HG02970 (cell line): ENCODE measurements at regions not wholly inside any gene's neighbourhood (a gene's known extent, or its start where the extent isn't known, plus 50 kb on each side); places are given as distances from the start of the nearest gene placed in this dataset.

ENCODE experiments used
- ATAC-seq: cut with Tn5 transposase; IDR thresholded peaks from one replicate; pipeline ENCODE4 v1.9.1; 2021; ENCODE audit warnings: mild to moderate bottlenecking, moderate library complexity, moderate number of reproducible peaks; ENCODE audit not compliant: unreplicated experiment, low FRiP score

GRCh38 chr20:50398821-50399554, 111.2 kb upstream of the PTPN1 start:
- no peak for ATAC-seq

DNA sequence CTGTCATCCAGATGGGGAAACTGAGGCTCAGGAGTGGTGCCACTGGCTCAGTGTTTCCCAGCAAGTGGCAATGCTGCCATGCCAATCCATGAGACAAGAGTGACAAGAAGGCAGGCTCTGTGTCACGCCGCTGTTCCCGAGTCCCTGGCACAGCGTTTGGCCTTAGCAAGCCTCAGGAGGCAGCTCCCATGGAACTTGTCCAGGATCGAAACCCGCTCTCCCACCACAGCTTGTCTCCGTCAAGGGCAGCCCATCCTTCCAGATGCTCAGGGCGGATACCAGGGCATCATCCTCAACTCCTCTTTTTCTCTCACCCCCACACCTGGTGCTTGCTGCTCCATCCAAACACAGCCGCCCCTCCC, 110.6 kb upstream of the PTPN1 start:
- no peak for ATAC-seq

GRCh38 chr20:50399917-50400704, 110.1 kb upstream of the PTPN1 start:
- ATAC-seq = no peak

DNA sequence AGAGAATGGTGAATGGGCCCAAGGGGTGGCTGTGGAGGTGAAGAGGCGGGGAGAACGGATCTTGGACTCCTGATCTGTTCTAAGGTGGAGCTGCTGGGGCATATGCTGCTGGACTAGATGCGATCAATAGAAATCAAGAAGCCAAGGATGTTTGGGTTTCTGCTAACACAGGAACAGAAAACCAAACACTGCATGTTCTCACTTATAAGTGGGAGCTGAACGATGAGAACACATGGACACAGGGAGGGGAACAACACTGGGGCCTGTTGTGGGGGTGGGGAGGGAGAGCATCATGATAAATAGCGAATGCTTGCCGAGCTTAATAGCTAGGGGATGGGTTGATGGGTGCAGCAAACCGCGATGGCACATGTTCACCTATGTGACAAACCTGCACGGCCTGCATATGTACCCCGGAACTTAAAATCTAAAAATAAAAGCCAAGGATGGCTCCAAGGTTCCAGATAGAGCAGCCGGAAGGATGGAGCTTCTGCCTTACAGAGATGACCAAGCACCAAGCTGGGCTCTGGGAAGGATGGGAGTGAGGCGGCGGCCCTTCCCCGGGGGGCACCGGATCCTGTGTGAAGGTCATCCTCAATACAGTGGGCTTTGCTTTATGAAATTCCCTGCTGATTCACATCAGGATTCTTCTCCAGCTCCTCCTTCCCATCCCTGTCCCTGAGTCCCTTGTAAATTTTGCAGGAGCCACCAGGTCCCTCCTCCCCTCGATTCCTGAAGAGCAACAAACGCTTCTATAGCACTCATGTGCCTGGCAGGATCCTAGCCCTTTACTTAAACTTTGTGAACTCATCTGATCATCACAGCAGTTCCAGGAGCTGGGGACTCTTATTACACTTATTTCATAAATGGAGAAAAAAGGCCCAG, 109.2 kb upstream of the PTPN1 start:
- no peak for ATAC-seq

DNA sequence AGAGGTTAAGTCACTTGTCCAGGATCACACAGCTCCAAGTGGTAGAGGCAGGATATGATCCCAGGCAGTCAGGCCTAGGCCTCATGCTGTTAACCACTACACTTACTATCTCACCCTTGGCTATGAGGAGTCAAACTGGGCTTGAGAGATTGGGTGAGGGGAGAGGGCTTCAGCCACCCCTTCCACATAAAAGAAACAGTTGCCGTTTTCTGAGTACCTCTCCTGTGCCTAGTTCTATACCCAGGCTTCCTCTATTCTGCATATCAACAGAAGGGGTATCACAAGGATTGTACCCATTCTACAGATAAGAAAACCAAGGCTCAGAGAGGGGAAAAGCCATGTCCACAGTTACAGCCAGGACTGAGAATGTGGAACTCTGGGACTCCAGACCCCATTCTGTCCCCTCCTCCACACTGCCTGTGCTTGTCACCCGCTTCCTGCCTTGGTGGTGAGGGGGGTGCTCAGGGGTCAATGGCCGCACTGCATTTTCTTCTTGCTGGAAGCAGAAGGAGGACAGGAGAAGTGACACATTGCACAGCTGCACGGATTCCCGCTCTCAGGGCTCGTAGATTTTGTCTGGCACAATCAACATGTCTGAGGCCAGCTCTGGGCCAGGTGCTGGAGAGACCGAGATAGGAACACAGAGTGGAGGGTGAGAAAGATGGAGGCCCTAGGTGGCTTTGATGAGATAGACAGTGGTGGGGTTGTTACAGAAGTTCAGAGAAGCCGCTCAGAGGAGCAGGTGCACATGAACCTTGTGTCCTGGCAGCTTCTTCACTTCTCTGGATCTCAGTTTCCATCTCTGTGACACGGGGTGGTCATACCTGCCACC, 108.4 kb upstream of the PTPN1 start:
- no peak for ATAC-seq

DNA sequence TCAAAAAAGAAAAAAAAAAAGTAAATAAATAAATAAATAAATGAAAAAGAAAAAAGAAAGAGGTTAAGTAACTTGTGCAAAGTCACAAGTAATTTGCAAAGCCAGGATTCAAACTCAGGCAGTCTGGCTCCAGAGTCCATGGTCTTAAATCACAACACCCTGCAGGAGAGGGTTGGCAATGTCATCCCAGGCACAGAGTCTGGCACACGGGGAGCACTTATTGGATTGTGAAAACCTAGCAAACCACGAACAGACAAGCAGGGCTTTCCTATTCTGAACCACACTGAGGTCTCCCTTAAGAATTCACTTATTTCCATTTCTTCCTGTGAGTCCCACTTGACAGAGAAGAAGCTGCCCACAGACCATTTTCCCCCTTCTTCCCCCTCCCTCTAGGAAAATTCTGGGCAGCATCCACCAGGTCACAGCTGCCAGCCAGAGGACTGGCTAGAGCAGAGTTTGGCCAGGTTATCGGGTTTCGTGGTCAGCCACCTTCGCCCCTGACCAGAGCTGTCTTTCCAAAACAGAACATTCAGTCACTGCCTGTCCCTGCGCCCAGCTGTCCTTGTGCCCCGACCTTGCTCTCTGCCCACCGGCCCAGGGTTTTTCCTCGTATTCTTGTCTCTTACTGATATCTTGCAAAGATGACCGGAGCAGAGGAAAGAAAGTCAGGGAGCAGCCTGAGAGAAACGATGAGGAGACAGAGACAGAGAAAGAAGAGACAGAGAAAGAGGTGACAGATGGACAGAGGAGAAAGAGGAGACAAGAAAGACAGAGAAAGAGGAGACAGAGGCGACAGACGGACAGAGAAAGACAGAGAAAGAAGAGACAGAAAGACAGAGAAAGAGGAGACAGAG, 106.4 kb upstream of the PTPN1 start:
- no peak for ATAC-seq

DNA sequence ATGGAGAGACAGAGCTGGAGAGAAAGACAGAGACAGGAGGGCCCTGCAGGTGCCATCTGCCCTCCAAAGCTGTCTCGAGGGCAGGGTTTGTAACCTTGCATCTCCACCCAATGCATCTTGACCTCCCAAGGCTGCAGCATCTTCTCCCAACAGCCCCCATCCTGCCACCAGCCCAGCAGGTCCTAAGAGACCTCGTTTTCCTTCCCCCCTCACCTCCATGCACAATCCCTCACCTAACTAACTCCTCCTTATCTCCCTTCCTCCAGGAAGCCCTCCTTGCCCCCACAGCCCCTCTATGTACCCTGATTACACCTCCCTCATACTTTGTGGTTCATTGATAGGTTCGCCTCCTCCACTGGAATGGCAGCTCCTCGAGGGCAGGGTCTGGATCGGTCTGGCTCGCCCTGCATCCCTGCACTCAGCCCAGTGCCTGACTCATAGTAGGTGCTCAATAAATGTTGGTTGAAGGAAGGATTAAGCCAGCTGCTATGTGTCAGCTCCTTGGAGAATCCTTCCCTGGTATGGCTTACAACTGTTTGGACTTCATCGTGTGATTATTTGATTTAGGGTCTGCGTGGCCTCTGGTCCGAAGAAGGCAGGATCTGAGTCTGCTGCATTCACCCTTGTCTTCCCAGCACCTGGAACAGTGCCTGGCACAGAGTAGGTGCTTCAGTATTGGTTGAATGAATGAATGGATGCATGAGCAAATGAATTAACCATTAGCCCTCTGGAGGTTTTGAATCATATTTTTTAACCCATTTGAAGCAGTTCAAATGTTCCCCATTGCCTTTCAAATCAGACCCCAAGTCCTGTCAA, 105.6 kb upstream of the PTPN1 start:
- ATAC-seq = no peak

DNA sequence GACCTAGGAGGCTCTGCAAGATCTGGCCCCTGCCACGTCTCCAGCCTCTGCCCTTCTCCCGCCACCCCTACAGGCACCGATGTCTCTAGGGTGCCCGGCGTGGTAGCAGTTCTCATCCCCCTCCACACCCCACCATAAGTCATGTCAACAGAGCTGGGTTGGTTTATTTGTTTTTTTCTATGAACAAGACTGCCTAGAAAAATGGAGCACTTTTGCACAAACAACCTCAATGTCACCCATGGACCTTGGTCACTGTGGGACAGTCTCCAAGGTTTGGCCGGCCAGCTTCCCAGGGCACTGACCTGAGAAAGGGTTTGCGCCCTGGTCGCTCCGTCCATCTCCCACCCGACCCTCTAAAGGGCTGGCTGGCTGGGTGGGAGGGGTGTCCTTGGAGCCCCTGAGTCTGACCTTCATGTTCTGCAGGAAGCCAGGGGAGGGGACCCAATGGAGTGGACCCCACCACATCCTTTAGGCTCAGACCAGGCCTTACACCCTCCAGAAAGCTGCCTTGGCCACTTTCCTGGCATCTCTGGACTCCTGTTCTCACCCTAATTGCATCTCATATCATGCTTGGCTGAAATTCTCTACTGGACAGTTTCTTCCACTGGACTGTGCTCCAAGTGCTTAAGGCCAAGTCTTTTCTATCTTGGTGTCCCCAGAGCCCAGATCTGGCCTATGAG, 104.8 kb upstream of the PTPN1 start:
- no peak for ATAC-seq

DNA sequence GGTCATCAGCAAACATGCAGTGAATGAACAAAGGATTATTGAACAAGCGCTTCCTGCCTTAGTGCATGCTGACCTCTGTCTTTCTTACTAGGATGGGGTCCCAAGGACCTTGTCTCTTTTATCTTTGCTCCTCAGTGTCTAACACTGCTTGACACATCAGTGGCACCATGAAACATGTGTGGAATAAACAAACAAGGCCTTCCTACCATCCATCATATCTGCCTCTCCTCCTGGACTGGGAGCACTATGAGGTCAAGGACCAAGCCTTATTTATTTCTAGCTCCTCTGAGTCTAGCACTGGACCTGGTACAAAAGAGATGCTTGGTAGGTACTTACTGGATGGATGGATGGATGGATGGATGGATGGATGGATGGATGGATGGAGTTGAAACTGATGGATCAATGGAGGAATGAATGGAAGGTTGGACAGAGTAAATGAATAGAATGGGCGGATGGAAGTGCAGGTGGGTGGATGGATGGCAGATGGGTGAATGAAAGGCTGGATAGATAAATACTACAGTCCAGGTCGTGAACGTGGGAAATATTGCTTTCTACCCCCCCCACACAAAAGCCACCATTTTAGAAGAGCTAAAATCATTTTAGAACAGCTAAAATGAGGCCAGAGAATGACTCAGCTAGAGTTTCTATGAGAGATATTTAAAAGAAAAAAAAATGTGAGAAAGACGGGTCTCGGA, 104.1 kb upstream of the PTPN1 start:
- ATAC-seq = no peak

GRCh38 chr20:50406610-50407136, 103.5 kb upstream of the PTPN1 start:
- no peak for ATAC-seq

DNA sequence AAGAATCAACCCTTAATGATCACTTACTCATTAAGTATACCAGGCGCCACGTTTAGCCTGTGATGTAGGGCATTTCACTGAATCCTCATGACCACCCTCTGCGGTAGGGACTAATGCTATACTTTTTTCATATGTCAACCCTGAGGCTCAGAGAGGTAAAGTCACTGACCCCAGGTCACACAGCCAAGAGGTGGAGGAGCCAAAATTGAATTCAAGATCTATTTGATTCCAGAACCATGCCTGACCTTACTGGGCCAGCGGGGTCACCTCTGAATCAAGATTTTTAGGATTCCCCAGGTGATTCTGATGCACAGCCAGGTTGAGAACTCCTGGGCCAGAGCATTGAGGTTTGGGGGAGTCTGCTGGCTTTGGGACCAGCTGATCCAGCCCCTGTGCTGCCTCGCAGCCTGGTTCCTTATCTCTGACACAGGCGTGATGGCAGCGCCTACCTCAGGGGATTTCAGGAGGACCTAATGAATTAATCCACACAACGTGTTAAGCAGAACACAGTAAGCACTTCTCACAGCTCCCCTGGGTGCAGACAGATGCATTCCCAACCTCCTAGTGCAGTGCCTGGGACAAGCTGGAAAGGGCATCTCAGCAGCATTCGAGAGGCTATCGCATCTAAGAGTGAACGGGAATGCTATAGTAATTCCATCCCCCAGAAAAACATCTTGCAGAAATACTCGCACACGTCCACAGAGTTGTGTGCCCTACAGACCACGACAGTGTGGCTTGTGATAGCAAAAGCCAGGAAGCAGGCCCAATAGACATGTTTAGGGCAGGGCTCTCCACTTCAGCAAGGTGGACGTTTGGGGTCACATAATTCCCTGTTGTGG, 101.4 kb upstream of the PTPN1 start:
- ATAC-seq = no peak

GRCh38 chr20:50409495-50409894, 100.7 kb upstream of the PTPN1 start:
- no peak for ATAC-seq

- no peak for ATAC-seq
Measured at GRCh38 chr20:50410343-50410742, 99.8 kb upstream of the PTPN1 start.

- no peak for ATAC-seq
Measured at GRCh38 chr20:50412069-50412468, 98.1 kb upstream of the PTPN1 start.

GRCh38 chr20:50412499-50412898, 97.7 kb upstream of the PTPN1 start:
- no peak for ATAC-seq

- no peak for ATAC-seq
Measured at GRCh38 chr20:50413088-50413500, 97.1 kb upstream of the PTPN1 start.
